GM20431 (cell line): ENCODE measurements at regions not wholly inside any gene's neighbourhood (a gene's known extent, or its start where the extent isn't known, plus 50 kb on each side); places are given as distances from the start of the nearest gene placed in this dataset.
"Not testable (repeated sequence)": the region's sequence is repeated elsewhere in the genome, so short reads cannot be mapped to it uniquely, and the experiment has no call there.

Source experiments
- in situ Hi-C: fragments of 300-500 bp; cut with MseI, MboI; formaldehyde crosslinking; loops from one replicate; pipeline ENCODE4 v1.15.0; 2020; ENCODE audit warnings: low sequenced_read_pairs; ENCODE audit not compliant: unreplicated experiment

GRCh38 chr5:128711216-128711615, 173.2 kb upstream of the FBN2 start:
- in situ Hi-C loops, result no loop called here

- in situ Hi-C loops, result no loop called here
Observed at GRCh38 chr5:128714551-128714950, 176.5 kb upstream of the FBN2 start.

GRCh38 chr5:128722551-128722950, 184.5 kb upstream of the FBN2 start:
- in situ Hi-C loops, result no loop called here

- in situ Hi-C loops, result not testable (repeated sequence)
Observed at GRCh38 chr5:128730021-128730420, 192.0 kb upstream of the FBN2 start.

- in situ Hi-C loops, result not testable (repeated sequence)
Observed at GRCh38 chr5:128735656-128736055, 197.6 kb upstream of the FBN2 start.

GRCh38 chr5:128736553-128736952, 198.5 kb upstream of the FBN2 start:
- in situ Hi-C loops, result no loop called here

- in situ Hi-C loops, result no loop called here
Observed at GRCh38 chr5:128749136-128749898, 211.3 kb upstream of the FBN2 start.

GRCh38 chr5:128750155-128750554, 212.1 kb upstream of the FBN2 start:
- in situ Hi-C loops, result no loop called here

- in situ Hi-C loops, result no loop called here
Observed at GRCh38 chr5:128757196-128757959, 207.9 kb upstream of the SLC27A6 start.

GRCh38 chr5:128762661-128763306, 202.5 kb upstream of the SLC27A6 start:
- in situ Hi-C loops, result no loop called here

- in situ Hi-C loops, result no loop called here
Observed at GRCh38 chr5:128763321-128763720, 202.0 kb upstream of the SLC27A6 start.

GRCh38 chr5:128764601-128765310, 200.5 kb upstream of the SLC27A6 start:
- in situ Hi-C loops, result no loop called here

- in situ Hi-C loops, result no loop called here
Observed at GRCh38 chr5:128765448-128766061, 199.7 kb upstream of the SLC27A6 start.

GRCh38 chr5:128766406-128766805, 198.9 kb upstream of the SLC27A6 start:
- in situ Hi-C loops, result no loop called here

GRCh38 chr5:128770907-128771306, 194.4 kb upstream of the SLC27A6 start:
- in situ Hi-C loops, result no loop called here

- in situ Hi-C loops, result no loop called here
Observed at GRCh38 chr5:128772356-128772755, 192.9 kb upstream of the SLC27A6 start.

GRCh38 chr5:128773378-128773777, 191.9 kb upstream of the SLC27A6 start:
- in situ Hi-C loops, result no loop called here

- in situ Hi-C loops, result no loop called here
Observed at GRCh38 chr5:128774605-128775004, 190.7 kb upstream of the SLC27A6 start.

GRCh38 chr5:128775558-128775957, 189.7 kb upstream of the SLC27A6 start:
- in situ Hi-C loops, result no loop called here

GRCh38 chr5:128777052-128777451, 188.2 kb upstream of the SLC27A6 start:
- in situ Hi-C loops, result no loop called here
